ENCODE measurements at regions not wholly inside any gene's neighbourhood (a gene's known extent, or its start where the extent isn't known, plus 50 kb on each side); places are given as distances from the start of the nearest gene placed in this dataset.

GRCh38 chr2:64403426-64403825 lies 50.5 kb upstream of the LGALSL start:
- DNase-seq (ENCODE audit: low read depth) = no peak

GRCh38 chr2:64404002-64404731 lies 49.8 kb upstream of the LGALSL start:
- peak; percentile 95 for DNase-seq (ENCODE audit: low read depth)

All from fibroblast of the conjunctiva (primary cell).